WI38 (cell line): ENCODE measurements at regions not wholly inside any gene's neighbourhood (a gene's known extent, or its start where the extent isn't known, plus 50 kb on each side); places are given as distances from the start of the nearest gene placed in this dataset.

Experiments used
- H3K4me3 ChIP-seq: 2 replicates; pipeline ENCODE4 v1.5.1; 2011; ENCODE audit warnings: low read depth, mild to moderate bottlenecking, control low read depth, low read length
- TF ChIP-seq, protein P1 (sequence below): IDR thresholded peaks from 2 replicates; pipeline ENCODE4 v1.5.1; 2012; ENCODE audit warnings: low read depth, mild to moderate bottlenecking, control low read depth, low read length

DNA sequence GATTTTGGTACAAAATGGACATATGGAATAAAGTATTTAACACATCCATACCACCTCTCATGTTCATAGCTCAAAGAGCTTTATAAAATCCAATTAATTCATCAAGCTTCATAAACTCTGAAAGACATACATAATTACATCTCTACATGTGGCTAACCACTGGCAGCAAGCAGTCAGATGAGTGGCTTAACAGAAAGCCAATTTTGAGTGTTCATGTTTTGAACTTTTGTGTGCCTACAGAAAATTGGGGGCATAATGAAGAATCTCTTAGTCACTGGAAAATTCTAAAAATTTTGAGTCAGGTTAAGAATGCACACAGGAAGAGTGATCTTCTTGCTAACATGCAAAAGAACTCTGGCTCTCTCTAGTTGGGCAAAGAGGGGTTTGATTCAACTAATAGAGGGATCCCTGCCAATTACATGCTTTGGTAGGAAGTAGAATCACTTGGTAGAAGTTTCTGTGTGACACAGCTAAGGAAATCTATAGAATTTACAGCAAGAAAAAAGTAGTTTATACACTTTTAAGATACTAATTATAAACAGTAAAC, 287.4 kb downstream of the NOL4 start:
- TF ChIP-seq, protein P1, sequence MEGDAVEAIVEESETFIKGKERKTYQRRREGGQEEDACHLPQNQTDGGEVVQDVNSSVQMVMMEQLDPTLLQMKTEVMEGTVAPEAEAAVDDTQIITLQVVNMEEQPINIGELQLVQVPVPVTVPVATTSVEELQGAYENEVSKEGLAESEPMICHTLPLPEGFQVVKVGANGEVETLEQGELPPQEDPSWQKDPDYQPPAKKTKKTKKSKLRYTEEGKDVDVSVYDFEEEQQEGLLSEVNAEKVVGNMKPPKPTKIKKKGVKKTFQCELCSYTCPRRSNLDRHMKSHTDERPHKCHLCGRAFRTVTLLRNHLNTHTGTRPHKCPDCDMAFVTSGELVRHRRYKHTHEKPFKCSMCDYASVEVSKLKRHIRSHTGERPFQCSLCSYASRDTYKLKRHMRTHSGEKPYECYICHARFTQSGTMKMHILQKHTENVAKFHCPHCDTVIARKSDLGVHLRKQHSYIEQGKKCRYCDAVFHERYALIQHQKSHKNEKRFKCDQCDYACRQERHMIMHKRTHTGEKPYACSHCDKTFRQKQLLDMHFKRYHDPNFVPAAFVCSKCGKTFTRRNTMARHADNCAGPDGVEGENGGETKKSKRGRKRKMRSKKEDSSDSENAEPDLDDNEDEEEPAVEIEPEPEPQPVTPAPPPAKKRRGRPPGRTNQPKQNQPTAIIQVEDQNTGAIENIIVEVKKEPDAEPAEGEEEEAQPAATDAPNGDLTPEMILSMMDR = no peak
- H3K4me3 ChIP-seq = no peak overlapping the region

DNA sequence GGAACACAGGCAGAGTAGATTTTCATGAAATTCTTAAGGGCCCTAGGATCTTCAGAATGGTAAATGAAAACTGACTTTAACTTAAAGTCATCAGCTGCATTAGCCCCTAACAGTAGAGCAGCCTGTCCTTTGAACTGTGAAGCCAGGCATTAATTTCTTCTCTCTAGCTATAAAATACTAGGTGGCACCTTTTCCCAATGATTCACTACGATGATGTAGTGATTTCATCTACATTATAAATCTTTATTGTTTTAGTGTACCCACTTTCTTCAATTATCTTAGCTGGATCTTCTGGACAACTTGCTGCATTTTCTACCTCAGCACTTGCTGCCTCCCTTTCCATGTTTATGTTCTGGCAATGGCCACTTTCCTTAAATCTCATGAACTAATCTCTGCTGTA, 290.5 kb downstream of the NOL4 start:
- no peak overlapping the region for H3K4me3 ChIP-seq
- TF ChIP-seq, protein P1 = no peak

DNA sequence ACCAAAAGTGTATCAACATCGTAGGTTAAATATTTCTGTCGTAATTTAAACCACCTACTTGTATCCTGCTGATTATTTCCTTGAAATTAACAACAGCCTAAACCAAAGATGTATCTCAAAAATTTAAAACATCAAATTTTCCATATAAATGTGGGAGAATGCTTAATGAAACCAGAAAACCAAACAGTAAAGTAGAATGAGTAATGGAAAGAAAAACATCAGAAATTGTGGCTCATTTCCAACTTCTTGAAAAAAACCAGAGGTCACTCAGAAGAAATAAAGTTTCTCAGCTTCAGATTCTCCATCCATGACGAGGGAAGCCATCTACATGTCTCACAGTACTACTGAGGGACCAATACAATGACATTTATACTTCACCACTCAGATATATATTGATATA, 296.5 kb downstream of the NOL4 start:
- TF ChIP-seq, protein P1 = no peak
- H3K4me3 ChIP-seq = no peak overlapping the region

DNA sequence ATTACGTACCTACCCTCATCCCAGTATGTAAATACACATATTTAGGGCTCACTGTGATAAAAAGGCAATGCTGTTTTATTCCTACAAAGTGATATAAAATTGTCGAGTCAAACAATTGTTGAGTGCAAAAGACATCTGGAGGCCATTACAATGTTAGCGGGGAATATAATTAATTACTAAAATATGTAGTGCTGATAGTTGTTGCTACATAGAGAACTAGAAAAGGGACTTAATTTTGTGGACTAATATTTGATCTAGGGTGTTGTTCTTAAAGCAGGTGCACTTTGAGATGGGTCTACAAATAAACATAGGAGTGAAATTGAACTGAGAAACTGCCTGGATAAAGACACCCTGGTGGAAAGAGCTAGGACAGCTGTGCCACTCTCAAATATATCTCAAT, 300.1 kb downstream of the NOL4 start:
- TF ChIP-seq, protein P1 = no peak
- no peak overlapping the region for H3K4me3 ChIP-seq

DNA sequence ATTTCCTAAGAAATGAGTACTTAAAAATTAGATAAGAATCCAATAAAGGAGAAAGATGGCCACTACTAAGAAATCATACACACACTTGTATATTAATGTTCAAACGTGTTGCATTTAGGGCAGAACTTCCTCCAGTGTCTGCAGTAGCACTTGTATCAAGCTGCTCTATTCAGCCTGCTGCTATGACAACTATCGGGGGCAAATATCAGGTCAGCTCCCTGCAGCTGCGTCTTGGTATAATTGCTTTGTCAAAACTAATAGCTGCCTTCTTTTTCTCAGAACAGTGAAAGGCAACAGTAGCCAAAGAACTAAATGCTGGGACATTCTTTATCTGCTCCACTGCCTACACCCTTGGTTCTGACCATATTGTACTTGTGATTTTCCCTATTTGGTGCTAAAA, 300.7 kb downstream of the NOL4 start:
- no peak overlapping the region for H3K4me3 ChIP-seq
- TF ChIP-seq, protein P1 = no peak

DNA sequence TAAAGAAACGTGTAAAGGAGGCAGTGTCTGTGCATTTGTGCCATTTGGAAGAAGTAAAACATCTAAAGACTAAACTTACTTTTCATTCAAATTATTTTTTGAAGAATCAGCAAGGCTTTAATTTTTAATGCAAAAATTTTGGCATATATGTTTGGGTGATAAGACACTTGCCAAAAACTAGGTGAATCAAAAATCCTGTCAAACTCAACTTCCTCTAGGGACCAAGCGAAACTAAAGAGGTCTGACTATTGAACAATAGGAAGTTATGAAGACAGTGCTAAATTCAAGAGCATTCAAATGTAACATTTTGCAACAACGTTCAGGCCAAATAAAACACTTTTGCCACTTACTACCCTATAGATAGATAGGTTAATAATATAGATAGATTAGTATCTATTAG, 306.1 kb downstream of the NOL4 start:
- TF ChIP-seq, protein P1 = no peak
- H3K4me3 ChIP-seq = no peak overlapping the region

DNA sequence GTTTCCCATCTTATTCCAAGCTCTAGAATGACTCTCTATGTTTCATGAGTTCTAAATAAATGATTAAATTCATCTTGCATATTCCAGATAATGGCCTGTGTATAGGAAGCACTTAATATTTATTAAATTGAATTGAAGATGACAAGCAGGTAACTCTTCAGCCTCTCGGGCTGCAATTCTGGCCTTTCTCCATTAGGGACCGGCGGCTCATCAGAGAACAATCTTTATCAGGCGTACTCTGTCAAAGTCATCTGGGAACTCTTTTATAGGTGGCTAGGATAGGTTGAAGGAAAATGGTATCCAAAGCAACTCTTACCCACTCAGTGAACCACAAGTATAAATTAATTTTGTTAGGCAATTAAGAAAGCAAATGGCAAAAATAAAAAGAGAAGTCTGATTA, 308.5 kb downstream of the NOL4 start:
- TF ChIP-seq, protein P1 = no peak
- no peak overlapping the region for H3K4me3 ChIP-seq
